Activated CD4-positive, alpha-beta T cell treated with anti-CD3 and anti-CD28 coated beads, Interleukin-2, amount 10 ng/mL, durations not matched to agents 7 days and 5 days (primary cell): ENCODE measurements at regions not wholly inside any gene's neighbourhood (a gene's known extent, or its start where the extent isn't known, plus 50 kb on each side); places are given as distances from the start of the nearest gene placed in this dataset.
A peak's percentile ranks its signal among the peaks of the same experiment; 100 is the strongest.

Experiments
- CTCF ChIA-PET: fragments of 350-600 bp; sonication (Branson Sonifier 250); formaldehyde crosslinking; loops from one replicate; lab custom pipeline; 2021; ENCODE audit warnings: antibody characterized with exemption; lab: Charles Lee
- POLR2A ChIA-PET: fragments of 350-600 bp; sonication (Branson Sonifier 250); formaldehyde crosslinking; loops from one replicate; lab custom pipeline; 2021; ENCODE audit warnings: antibody characterized with exemption; lab: Charles Lee
- DNase-seq: peaks from one replicate; pipeline ENCODE4 v3.0.0-alpha.2; 2020
- H3K27ac Mint-ChIP-seq: one replicate; pipeline ENCODE4 v1.8.0; 2021; ENCODE audit warnings: mild to moderate bottlenecking, moderate library complexity, mixed read lengths
- H3K27me3 Mint-ChIP-seq: one replicate; pipeline ENCODE4 v1.8.0; 2021; ENCODE audit warnings: mixed read lengths
- H3K36me3 Mint-ChIP-seq: one replicate; pipeline ENCODE4 v1.8.0; 2021; ENCODE audit warnings: low read depth, mixed read lengths
- H3K4me1 Mint-ChIP-seq: one replicate; pipeline ENCODE4 v1.8.0; 2021; ENCODE audit warnings: mixed read lengths
- H3K4me3 Mint-ChIP-seq: one replicate; pipeline ENCODE4 v1.8.0; 2021; ENCODE audit warnings: mild to moderate bottlenecking, moderate library complexity, mixed read lengths
- H3K9me3 Mint-ChIP-seq: one replicate; pipeline ENCODE4 v1.8.0; 2021; ENCODE audit warnings: mixed read lengths

GRCh38 chr14:49991491-49991890 is 98.6 kb downstream of the ARF6 start:
- H3K4me3 Mint-ChIP-seq = no peak overlapping the region
- H3K36me3 Mint-ChIP-seq = peaks cover 12% of the 10 kb centered on the region
- ChIA-PET CTCF (interaction anchor here (0.5 to 3.6 kb wide), 9 partner anchors 14 to 409 kb away, joined by 3 to 16 read pairs (median 4); partner anchors contain the start of gene KLHDC2), POLR2A (no interaction called here)
- H3K4me1 Mint-ChIP-seq = peaks cover 23% of the 10 kb centered on the region
- no peaks in the 10 kb centered on the region for H3K9me3 Mint-ChIP-seq
- no peaks in the 10 kb centered on the region for H3K27me3 Mint-ChIP-seq
- DNase-seq = no peak
- H3K27ac Mint-ChIP-seq = no peak overlapping the region

- no peak for DNase-seq
- Mint-ChIP-seq H3K9me3 (no peaks in the 10 kb centered on the region), H3K4me1 (peaks cover 22% of the 10 kb centered on the region), H3K27ac (no peak overlapping the region), H3K27me3 (no peaks in the 10 kb centered on the region), H3K4me3 (no peak overlapping the region), H3K36me3 (peaks cover 12% of the 10 kb centered on the region)
- POLR2A ChIA-PET = interaction anchor here (0.9 kb wide), 1 partner anchor 21 kb away, joined by 3 read pairs; no protein-coding TSS in a partner anchor
- CTCF ChIA-PET = interaction anchor here (0.7 to 3.6 kb wide), 5 partner anchors 9 to 46 kb away, joined by 4 to 16 read pairs (median 4); no protein-coding TSS in a partner anchor
Observed at GRCh38 chr14:49992036-49992435, 99.2 kb downstream of the ARF6 start.

GRCh38 chr14:49992448-49992847 is 99.6 kb downstream of the ARF6 start:
- Mint-ChIP-seq H3K27ac (peak overlapping the region; percentile 26), H3K4me3 (no peak overlapping the region), H3K27me3 (no peaks in the 10 kb centered on the region), H3K9me3 (no peaks in the 10 kb centered on the region), H3K36me3 (peaks cover 12% of the 10 kb centered on the region), H3K4me1 (peaks cover 25% of the 10 kb centered on the region)
- ChIA-PET CTCF (interaction anchor here (0.7 to 3.6 kb wide), 7 partner anchors 10 to 132 kb away, joined by 3 to 16 read pairs (median 4); no protein-coding TSS in a partner anchor), POLR2A (interaction anchor here (0.7 to 0.9 kb wide), 2 partner anchors 17 to 21 kb away, joined by 3 read pairs; no protein-coding TSS in a partner anchor)
- DNase-seq = no peak

GRCh38 chr14:49992901-49993339 is 100.0 kb downstream of the ARF6 start:
- ChIA-PET CTCF (interaction anchor here (0.6 to 3.6 kb wide), 9 partner anchors 10 to 133 kb away, joined by 3 to 16 read pairs (median 4); no protein-coding TSS in a partner anchor), POLR2A (interaction anchor here (0.7 to 0.9 kb wide), 2 partner anchors 17 to 22 kb away, joined by 3 read pairs; no protein-coding TSS in a partner anchor)
- Mint-ChIP-seq H3K4me1 (peaks cover 29% of the 10 kb centered on the region), H3K9me3 (no peaks in the 10 kb centered on the region), H3K4me3 (no peak overlapping the region), H3K36me3 (peaks cover 12% of the 10 kb centered on the region), H3K27ac (no peak overlapping the region), H3K27me3 (no peaks in the 10 kb centered on the region)
- no peak for DNase-seq

- Mint-ChIP-seq H3K27me3 (no peaks in the 10 kb centered on the region), H3K9me3 (no peaks in the 10 kb centered on the region), H3K4me1 (peaks cover 36% of the 10 kb centered on the region), H3K4me3 (no peak overlapping the region), H3K27ac (no peak overlapping the region), H3K36me3 (peaks cover 12% of the 10 kb centered on the region)
- ChIA-PET CTCF (interaction anchor here (0.6 to 3.6 kb wide), 7 partner anchors 10 to 134 kb away, joined by 3 to 16 read pairs (median 4); no protein-coding TSS in a partner anchor), POLR2A (no interaction called here)
- DNase-seq = no peak
Observed at GRCh38 chr14:49993565-49993964, 100.7 kb downstream of the ARF6 start.

- peak overlapping the region; percentile 33 for H3K27ac Mint-ChIP-seq
- no peak for DNase-seq
- H3K36me3 Mint-ChIP-seq = peaks cover 8% of the 10 kb centered on the region
- H3K27me3 Mint-ChIP-seq = no peaks in the 10 kb centered on the region
- H3K4me3 Mint-ChIP-seq = no peak overlapping the region
- ChIA-PET POLR2A (no interaction called here), CTCF (interaction anchor here (1.1 to 1.5 kb wide), 3 partner anchors 9 to 143 kb away, joined by 3 to 4 read pairs (median 4); partner anchors contain the start of gene NEMF)
- H3K9me3 Mint-ChIP-seq = no peaks in the 10 kb centered on the region
- peaks cover 50% of the 10 kb centered on the region for H3K4me1 Mint-ChIP-seq
Observed at GRCh38 chr14:49994951-49995561, 102.2 kb downstream of the ARF6 start.

GRCh38 chr14:49997991-49998390 is 105.1 kb downstream of the ARF6 start:
- H3K27me3 Mint-ChIP-seq = no peaks in the 10 kb centered on the region
- CTCF ChIA-PET = interaction anchor here (0.9 to 6.6 kb wide), 4 partner anchors 11 to 136 kb away, joined by 3 to 55 read pairs (median 5); no protein-coding TSS in a partner anchor
- POLR2A ChIA-PET = no interaction called here
- no peak overlapping the region for H3K4me3 Mint-ChIP-seq
- no peaks in the 10 kb centered on the region for H3K36me3 Mint-ChIP-seq
- H3K9me3 Mint-ChIP-seq = no peaks in the 10 kb centered on the region
- DNase-seq = no peak
- H3K4me1 Mint-ChIP-seq = peaks cover 64% of the 10 kb centered on the region
- H3K27ac Mint-ChIP-seq = peak overlapping the region; percentile 69

GRCh38 chr14:49999146-49999761 is 106.4 kb downstream of the ARF6 start:
- Mint-ChIP-seq H3K4me1 (peaks cover 67% of the 10 kb centered on the region), H3K36me3 (no peaks in the 10 kb centered on the region), H3K27ac (peak overlapping the region; percentile 97), H3K4me3 (peak overlapping the region; percentile 72), H3K9me3 (no peaks in the 10 kb centered on the region), H3K27me3 (no peaks in the 10 kb centered on the region)
- ChIA-PET POLR2A (interaction anchor here (0.6 to 4.1 kb wide), 5 partner anchors 9 to 379 kb away, joined by 3 to 29 read pairs (median 5); no protein-coding TSS in a partner anchor), CTCF (interaction anchor here (0.5 to 6.6 kb wide), 17 partner anchors 8 to 137 kb away, joined by 3 to 55 read pairs (median 5); partner anchors contain the start of gene ARF6)
- peak; percentile 81 for DNase-seq

- H3K36me3 Mint-ChIP-seq = peaks cover 3% of the 10 kb centered on the region
- peak overlapping the region; percentile 97 for H3K27ac Mint-ChIP-seq
- no peaks in the 10 kb centered on the region for H3K27me3 Mint-ChIP-seq
- CTCF ChIA-PET = interaction anchor here (0.7 to 6.6 kb wide), 16 partner anchors 8 to 138 kb away, joined by 3 to 55 read pairs (median 4); partner anchors contain the start of gene ARF6
- POLR2A ChIA-PET = interaction anchor here (1.0 to 4.1 kb wide), 7 partner anchors 9 to 138 kb away, joined by 4 to 29 read pairs (median 6); no protein-coding TSS in a partner anchor
- peak overlapping the region; percentile 72 for H3K4me3 Mint-ChIP-seq
- H3K9me3 Mint-ChIP-seq = no peaks in the 10 kb centered on the region
- H3K4me1 Mint-ChIP-seq = peaks cover 73% of the 10 kb centered on the region
- no peak for DNase-seq
Observed at GRCh38 chr14:49999826-50000379, 107.0 kb downstream of the ARF6 start.

- peaks cover 7% of the 10 kb centered on the region for H3K36me3 Mint-ChIP-seq
- no peaks in the 10 kb centered on the region for H3K27me3 Mint-ChIP-seq
- H3K4me1 Mint-ChIP-seq = peaks cover 75% of the 10 kb centered on the region
- DNase-seq = peak; percentile 84
- ChIA-PET CTCF (interaction anchor here (0.6 to 6.6 kb wide), 13 partner anchors 38 to 187 kb away, joined by 3 to 55 read pairs (median 4); partner anchors contain the start of genes ARF6 and NEMF), POLR2A (interaction anchor here (0.5 to 4.1 kb wide), 12 partner anchors 10 to 416 kb away, joined by 3 to 29 read pairs (median 5); partner anchors contain the start of gene ARF6)
- H3K9me3 Mint-ChIP-seq = no peaks in the 10 kb centered on the region
- H3K4me3 Mint-ChIP-seq = peak overlapping the region; percentile 72
- H3K27ac Mint-ChIP-seq = peak overlapping the region; percentile 97
Observed at GRCh38 chr14:50000380-50001150, 107.7 kb downstream of the ARF6 start.

GRCh38 chr14:50001151-50001998 is 108.5 kb downstream of the ARF6 start:
- ChIA-PET POLR2A (interaction anchor here (0.5 to 4.1 kb wide), 16 partner anchors 15 to 416 kb away, joined by 3 to 29 read pairs (median 4); partner anchors contain the start of gene ARF6), CTCF (interaction anchor here (0.7 to 6.6 kb wide), 13 partner anchors 15 to 187 kb away, joined by 3 to 55 read pairs (median 5); partner anchors contain the start of gene NEMF)
- peaks cover 12% of the 10 kb centered on the region for H3K36me3 Mint-ChIP-seq
- H3K27me3 Mint-ChIP-seq = no peaks in the 10 kb centered on the region
- peak overlapping the region; percentile 72 for H3K4me3 Mint-ChIP-seq
- peak; percentile 73 for DNase-seq
- H3K9me3 Mint-ChIP-seq = no peaks in the 10 kb centered on the region
- peaks cover 78% of the 10 kb centered on the region for H3K4me1 Mint-ChIP-seq
- H3K27ac Mint-ChIP-seq = peak overlapping the region; percentile 97
